ENCODE measurements at regions not wholly inside any gene's neighbourhood (a gene's known extent, or its start where the extent isn't known, plus 50 kb on each side); places are given as distances from the start of the nearest gene placed in this dataset.

DNA sequence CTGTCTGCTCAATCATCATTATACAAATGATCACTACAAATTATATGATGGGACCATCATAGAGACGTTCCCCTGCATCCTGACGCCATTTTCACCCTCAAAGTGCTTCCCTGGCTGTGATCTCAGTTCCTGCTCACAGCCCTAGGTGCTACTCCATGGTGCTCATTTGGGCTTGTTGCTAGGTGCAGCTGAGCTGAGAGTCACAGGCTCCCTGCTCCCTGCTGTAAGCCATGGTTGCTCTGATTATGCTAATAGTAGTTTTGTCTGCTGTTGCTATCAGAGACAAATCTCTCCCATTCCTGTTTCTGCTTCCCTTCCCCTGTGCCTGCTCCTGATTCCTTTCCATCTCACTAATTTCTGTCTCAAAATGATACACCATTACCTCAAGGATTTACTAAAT is 474.3 kb downstream of the METTL15 start:
- TF ChIP-seq SUZ12 (IDR thresholded peaks at IDR 0.05; ENCODE audit: extremely low read depth, insufficient read depth, insufficient read length) (no peak), ZNF274 (IDR thresholded peaks at IDR 0.05; ENCODE audit: low read depth, low read length) (no peak), YY1 (IDR thresholded peaks at IDR 0.05; ENCODE audit: insufficient read depth, insufficient read length) (no peak)

Measured in NT2/D1 (cell line).